RPMI7951 (cell line): ENCODE measurements at regions not wholly inside any gene's neighbourhood (a gene's known extent, or its start where the extent isn't known, plus 50 kb on each side); places are given as distances from the start of the nearest gene placed in this dataset.

Experiments used
- DNase-seq: peaks from one replicate; pipeline ENCODE4 v3.0.0-alpha.2; 2012; ENCODE audit warnings: low read depth

DNA sequence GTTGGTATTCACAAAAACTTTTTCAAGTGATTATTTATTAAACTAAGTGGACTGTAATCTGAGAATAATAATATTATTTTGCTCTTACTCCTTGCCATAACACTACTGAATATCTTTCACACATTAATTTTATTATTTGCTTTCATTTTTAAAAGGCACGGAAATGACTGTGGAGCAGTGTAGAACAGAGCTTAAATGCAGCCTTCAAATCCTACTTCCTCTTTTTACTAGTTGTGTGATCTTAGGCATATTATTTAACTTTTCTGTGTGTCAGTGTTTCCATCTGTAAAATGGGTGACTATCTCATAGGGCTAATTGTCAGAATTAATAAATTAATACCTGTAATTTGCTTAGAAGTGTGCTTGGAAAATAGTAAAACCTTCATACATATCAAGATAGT, 55.5 kb upstream of the SLC8A1 start:
- DNase-seq, result no peak

DNA sequence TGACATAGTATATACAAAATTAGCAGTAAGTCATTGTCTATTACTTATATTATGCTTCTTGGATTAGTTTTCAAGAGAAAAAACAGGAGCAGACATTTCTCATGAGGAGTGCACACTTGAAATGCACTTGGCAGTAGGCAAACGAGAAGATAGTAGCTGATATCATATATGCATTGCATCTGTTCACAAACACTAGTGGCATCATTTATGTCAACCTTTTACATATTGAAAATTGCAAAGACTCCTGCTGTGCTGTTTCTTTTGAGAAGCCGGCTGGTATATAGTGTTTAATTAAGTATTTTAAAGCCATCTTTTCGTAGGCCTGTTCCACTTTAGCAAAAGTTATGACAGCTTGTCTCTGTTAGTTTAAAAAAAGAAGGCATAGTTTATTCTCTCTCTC, 58.4 kb upstream of the SLC8A1 start:
- DNase-seq, result no peak

DNA sequence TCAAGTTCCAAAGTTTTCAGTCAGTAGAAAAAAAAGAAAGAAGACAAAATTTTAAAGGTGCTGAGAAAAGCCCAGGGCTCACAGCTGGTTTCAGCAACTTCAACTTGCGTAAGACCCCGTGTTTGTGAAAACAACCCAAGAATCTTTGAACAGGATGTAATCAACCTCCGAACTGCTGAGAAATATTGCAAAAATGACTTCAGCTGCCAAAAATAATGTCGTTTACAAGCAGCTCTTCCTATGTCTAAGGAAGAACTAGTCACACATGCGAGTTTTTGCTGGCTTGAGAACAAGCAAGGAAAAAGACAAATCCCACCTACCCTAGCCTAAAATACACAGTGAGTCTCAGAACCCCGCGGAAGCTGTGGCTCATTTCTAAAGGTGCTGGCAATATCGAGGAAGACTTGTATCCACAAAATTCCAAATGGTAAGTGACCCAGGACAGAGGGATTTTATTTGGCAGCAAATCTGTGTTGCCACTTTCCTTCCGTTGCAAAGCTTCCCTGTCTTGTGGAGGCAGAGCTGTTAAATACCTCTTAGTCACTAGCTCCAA, 59.8 kb upstream of the SLC8A1 start:
- DNase-seq, result peak; percentile 10

DNA sequence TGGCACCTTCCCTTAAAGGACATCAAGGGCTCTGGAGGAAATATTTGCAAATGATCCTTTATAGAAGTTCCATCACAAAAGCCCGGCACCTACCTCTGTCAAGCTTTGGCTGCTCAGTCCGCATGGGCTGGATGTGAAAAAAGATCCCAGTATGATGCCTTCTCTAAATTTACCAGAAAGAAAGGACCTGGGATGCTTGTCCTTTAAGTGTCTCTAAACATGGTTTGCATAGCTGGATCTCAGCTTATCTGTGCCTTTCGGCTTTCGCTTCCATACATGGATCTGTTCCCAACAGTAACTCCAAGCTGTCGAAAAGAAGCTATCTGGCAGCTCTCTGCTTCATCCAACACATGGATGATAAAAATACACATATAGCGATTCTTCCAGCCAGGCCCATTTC, 60.4 kb upstream of the SLC8A1 start:
- DNase-seq, result no peak

DNA sequence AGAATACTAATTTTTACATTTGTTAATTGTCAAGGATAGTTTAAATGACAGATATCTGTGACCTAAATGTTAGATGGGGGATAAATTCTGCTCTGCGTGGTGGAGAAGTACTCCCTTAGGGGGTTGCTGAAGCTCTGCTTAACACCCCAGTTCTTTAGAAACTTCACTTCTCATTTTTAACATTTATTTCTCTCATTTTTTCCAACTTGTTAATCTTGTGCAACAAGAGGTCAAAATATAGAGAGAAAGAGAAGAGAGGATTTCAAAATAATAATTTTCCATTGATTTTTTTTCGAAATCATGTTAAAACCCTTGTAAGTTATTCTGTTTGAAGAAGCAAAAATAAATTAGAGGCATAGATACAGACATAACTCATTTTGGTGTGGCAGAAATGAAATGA, 61.3 kb upstream of the SLC8A1 start:
- DNase-seq, result no peak

DNA sequence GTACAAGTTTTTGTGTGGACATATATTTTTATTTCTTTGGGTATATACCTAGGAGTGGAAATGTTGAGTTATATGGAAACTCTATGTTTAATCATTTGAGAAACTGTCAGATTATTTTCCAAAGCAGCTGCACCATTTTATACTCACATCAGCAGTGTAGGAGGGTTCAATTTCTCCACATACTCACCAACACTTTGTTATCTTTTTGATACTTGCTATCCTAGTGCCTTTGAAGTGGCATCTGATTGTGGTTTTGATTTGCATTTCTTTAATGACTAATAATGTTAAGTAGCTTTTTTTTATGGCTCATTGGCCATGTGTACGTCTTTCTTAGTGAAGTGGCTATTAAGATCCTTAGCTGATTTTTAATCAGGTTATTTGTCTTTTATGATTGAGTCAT, 64.7 kb upstream of the SLC8A1 start:
- DNase-seq, result no peak

DNA sequence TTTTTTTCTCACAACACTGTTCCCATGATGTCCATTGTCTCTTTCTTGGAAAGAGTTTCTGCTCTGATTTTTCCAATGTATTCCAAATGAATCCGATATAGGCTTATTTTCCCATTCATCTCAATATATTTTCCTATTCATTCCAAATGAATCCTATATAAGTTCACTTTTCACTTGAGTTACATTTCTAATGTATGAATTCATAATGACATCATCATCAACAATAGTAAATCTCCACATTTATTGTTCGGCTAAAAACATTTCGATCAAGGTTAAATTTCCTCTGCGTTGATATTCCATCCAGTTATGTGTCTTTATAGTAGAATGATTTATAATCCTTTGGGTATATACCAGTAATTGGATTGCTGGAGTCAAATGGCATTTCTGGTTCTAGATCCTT, 76.7 kb upstream of the SLC8A1 start:
- DNase-seq, result no peak

DNA sequence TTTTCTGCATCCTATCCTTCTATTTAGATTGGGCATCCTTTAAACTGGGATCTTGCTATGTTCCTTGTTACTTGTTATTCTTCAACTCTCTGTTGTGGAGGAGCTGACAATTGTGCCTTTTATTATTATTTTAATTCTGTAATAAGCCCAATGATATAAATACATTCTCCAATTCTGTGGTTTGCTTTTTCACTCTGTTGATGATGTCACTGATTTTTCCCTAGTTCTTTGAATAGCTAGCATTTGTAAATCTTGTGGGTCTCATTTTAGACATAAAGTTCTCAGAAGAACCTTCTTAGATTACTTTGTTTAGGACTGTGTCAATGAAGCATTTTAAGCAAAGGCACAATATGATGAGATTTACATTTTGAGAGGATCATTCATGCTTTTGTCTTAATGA, 79.5 kb upstream of the SLC8A1 start:
- no peak for DNase-seq

DNA sequence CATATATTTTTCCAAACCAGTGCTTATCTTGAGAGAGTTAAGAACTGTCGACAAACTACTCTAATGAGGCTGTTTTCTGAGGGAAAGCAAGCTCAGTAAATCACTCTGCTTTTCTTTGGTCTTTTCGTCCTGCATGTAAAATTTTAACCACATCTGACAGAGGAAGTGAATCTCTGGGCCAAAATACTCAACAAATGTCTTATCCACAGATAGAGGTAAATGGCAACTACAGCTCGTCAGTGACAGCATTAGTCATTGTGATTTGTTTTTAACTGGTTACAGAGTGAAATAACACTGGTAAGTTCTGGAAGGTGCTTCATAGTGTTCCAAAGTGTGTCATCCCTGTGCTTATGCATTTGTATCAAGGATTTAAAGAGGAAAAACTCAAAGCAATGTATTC, 82.6 kb upstream of the SLC8A1 start:
- DNase-seq, result no peak

DNA sequence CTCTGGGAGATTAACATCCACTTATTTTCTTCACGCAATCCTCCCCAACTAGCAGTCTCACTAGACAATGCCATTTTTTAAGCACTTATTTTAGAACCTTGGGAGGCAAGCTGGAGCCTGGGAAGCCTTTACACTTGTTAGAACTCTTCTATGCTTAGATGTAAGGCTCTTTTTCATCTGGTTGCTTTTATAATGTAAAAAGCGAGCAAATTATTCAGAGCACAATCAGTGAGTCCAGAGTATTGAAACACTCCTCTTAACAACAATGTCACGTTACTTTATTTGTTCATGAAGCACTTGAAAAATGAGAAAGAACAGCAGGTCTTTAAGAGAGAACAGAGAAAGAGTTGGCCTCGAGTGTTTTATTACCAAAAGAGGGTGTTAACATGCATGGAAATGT, 84.1 kb upstream of the SLC8A1 start:
- no peak for DNase-seq

DNA sequence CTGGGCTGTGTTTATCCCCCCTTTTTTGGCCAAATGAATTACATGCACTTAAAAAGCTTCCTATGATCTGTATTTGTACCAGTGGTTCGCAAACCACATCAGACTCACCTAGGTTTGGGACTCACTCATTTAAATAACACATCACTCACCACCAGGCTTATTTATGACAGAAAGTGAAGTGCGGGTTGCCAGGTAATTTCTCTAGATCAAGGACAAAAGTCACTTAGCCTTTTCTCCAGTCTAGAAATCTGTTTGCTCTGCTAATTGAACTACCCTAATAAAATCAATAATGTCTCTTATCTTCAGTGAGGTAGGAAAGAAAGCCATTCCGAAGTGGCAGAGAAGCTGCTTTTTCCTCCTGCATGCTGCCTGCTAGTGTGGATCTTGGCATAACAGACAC, 88.1 kb upstream of the SLC8A1 start:
- DNase-seq, result no peak

DNA sequence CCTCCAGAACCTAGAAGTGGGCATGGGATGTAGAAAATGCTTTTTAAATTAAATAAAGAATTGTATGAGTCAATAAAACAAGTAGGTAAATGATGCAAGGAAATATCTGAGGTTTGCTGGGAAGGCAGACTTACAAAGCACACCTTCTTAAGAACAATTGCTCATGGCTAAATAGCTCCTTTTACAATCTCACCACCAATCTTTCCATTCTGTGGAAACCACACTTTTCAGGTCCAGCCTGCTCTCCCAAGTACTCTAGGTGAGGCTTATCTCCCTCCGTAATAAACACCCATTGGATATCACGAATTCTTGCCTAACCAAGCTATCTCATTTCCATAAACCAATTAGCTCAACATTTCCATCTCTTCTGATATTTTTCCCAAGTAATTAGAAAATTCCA, 91.5 kb upstream of the SLC8A1 start:
- DNase-seq, result no peak

DNA sequence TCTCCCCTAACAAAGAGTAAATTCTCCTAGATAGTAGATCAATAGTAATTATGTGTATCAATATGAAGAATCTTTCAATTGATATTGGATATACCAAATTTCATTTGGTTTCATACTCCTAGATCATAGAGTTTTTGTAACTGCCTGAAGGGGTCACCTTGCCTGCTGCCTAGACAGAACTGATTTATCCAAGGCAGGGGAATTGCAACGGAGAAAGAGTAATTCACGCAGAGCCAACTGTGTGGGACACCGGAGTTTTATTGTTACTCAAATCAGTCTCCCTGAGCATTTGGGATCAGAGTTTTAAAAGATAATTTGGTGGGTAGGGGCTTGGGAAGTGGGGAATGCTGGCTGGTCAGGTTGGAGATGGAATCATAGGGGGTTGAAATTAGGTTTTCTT, 92.2 kb upstream of the SLC8A1 start:
- no peak for DNase-seq

DNA sequence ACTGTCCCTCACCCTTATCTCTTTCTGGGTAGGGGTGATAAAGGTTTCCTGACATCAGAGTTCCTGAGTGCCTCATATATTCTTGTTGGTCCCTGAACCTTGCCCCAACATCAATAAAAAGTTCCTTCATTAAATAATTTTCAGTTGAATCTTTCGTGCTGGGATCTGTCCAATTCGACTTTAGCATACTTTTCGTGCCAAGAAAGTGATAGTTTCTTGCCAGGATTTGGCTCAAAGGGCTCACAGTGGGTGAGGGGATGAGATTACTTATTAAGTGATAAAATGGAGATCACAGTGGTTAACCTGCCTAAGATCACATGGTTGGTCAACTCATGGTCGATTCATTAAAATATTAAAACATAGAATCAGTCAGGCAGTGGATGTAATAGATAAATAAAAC, 93.8 kb upstream of the SLC8A1 start:
- DNase-seq, result no peak

DNA sequence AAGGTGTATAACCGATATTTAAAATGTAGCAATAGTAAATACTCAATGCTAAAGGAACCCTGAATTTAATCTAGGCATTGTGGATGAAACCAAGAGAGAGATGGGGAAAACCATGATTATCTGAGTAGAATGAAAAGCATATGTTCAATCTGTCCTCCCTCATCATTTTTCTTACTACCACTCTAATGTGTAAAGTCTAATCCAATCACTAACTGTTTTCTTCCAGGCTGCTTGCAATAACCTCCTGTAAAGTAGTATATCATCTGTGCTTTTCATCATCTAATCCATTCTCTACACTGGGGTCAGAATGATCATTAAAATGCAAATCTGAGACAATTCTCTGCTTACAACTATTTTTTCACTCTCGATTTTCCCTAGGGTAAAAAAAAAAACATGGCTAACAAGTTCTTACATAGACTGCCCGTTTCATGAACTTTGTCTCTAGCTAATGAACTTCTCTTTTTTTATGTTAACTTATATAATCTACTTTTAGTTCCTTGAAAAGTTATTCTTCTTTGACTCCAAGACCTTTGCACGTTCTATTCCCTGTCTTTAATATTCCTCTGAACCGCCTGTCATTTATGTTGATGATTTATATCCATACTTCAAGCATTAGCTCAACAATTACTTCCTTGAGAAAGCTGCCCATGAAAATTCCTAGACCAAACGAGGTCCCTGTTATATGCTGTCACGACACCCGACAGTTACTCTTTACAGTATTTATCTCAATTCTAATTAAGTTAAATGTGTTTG, 94.7 kb upstream of the SLC8A1 start:
- peak; percentile 15 for DNase-seq

DNA sequence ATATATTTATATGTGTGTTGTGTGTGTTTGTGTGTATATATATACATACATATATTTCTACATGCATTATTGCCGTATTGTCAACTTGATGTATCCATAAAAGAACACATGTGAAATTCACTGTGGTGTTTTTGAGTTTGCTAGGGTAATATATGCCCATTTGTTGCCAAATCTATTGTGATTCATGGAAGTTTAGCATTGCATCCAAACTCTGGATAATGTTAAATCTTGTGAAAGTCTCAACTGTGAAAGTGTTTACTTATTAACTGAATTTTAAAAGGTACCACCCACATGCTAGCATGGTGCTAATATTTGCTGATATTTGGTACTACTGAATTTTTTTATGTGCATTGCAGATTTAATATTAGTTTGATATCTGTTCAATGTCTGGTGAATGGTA, 96.6 kb upstream of the SLC8A1 start:
- no peak for DNase-seq

DNA sequence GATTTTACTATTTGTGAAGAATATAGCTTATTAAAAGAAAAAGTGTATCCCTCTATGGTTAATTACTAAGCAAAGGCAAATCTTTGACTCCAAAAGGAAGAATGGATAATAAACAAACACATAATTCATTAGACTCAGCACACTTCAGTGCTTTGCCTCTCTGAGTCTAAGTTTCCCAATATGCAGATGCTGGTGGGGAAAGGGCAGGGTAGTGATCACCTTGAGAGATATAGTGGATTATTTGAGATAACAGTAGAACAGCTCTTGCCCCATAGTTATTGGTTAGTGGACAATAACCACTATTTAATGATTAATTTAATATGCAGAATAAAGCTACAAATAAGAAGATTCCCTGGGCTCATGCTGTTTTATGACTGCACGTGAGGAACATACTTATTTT, 98.2 kb upstream of the SLC8A1 start:
- no peak for DNase-seq

DNA sequence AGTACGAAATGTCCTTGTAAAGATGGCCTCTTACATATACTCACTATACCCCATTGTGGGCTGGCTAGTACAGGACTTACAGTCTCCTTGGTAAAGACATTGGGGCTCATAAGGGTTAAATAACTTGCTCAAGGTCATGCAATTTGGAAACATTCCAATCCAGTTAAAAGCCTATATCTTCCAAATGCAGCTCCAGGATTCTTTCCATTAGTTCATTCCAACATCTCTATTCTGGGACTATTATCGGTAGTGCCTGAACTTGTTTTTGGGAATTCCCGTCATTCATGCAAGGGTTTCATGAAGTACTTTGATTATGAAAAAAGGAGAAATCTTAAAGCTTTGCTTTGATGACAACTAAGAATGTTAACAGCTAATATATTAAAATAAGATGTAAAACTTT, 99.2 kb upstream of the SLC8A1 start:
- no peak for DNase-seq

DNA sequence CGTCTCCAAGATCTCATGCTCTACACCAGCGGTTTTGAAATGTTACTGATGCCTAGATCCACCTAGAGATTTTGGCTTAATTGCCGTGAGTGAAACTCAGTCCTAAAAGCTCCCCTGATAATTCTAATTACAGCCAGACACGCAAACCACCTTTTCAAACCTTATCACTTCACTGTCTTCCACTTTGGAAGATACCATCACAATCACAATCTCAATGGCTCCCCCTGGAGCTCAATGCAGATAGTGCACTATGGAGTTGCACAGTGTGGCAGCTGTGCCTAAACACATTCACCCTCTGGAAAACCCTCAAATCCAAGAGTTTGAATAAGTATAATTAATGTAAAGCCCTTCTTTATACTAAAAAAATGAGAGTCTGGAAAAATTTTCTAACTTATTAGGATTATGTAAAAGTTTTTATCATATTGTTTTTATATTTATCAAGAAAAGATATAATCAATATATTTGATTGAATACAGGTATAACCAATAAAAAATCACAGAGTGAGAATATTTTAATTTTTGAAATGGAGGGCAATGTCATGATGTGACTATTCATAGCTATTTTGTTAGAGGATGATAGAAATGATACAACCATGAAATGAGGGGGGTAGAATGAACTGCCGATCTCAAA, 102.9 kb upstream of the SLC8A1 start:
- DNase-seq, result peak; percentile 68

DNA sequence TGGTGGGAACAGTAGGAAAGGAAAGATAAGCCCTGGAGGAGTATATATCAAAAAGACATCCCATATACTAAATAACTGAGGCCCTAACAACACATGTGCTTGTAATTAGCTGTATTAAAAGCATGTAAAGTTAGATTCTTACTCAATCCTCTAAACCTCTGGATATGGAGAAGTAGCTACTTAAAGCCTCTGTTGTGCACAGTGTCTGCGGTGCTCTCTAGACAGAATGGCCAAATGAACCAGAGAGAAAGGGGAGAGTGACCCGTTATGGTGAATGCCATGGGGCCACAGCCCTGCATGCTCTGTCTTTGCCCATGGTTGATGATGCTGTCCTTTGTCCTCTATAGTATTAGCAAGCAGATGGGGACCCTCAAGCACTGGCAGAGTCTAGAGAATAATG, 104.4 kb upstream of the SLC8A1 start:
- DNase-seq, result no peak

DNA sequence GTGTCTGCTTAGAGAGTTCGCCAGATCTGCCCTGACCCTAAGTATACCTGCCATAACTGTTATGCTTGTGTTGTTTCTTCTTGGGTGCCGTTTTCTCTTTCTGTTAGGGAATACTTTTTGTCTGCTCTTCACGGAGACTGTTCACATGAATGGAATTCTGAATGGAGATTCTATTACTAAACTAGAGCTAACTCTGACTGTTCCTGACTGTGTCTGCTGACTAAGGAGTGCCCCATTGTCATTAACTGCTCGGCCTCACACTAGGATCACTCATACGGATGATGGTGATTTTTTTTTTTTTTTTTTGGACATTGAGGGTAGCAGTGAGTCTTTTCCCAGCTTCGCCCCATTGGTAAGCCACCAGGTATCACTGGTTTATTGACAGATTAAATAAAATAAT, 104.8 kb upstream of the SLC8A1 start:
- no peak for DNase-seq

DNA sequence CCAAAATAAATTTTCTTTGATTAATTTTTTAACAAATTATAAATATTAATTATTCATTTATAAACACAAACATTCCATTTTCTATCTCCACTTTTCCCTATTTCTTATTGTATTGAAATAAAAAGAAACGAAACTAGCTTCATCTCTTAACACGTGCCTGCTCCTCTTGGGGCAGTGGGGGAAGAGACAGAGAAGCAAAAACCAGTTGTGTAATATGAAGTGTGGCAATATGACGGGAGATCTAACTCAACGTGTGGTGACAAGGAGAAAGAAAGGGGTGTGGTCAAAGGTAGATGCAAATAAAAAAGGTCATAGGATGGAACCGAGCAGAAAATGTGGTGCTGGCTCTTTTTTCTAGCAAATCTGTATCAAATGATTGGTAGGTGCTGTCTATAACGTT, 106.9 kb upstream of the SLC8A1 start:
- DNase-seq, result no peak

DNA sequence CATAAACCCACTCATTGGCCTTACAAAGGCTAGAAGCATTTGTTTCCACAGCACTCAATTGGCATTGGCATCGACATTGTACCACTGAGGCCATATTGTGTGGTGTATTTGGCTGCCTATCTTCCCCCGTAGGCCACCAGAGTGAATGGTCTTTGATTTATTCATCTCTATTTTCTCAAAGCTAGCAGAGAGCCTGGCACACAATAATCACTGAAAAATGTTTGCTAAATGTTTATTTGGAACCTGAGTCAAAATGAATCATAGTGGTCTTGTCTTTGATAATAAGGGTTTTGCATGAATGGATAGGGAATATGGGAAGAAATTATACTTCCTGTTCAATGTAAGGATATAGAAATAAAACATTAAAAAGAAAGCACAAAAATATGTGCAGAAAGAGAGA, 107.3 kb upstream of the SLC8A1 start:
- DNase-seq, result no peak

DNA sequence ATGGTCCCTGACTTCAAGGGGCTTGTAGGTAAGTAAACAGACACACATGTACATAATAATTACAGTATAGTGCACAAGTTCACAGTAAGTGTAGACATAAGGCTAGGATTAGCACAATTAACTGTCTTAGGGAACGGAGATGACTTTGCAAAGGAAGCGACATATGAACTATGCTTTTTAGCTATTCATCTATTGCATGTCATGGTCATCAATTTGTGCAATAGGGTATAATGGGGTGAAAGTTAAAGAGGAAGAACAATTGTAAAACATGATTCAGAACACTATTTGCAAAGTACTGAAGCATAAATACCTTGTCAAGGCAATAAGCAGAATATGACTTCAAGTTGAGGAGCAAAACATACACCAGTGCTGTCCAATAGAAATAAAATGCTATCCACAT, 112.3 kb upstream of the SLC8A1 start:
- DNase-seq, result no peak
